GM12878 (cell line): ENCODE measurements at regions not wholly inside any gene's neighbourhood (a gene's known extent, or its start where the extent isn't known, plus 50 kb on each side); places are given as distances from the start of the nearest gene placed in this dataset.

Source experiments
- ATAC-seq: fragments of 200-7000 bp; cut with Tn5 transposase; 3 replicates; pipeline ENCODE4 v1.9.1; 2020; ENCODE audit warnings: mild to moderate bottlenecking, moderate library complexity
- BruUV-seq: library from RNA; stranded (reverse); fragments of 400-500 nt; replicated peaks from 2 replicates; lab custom pipeline; 2021; lab: Mats Ljungman, UMichigan
- CTCF ChIA-PET: fragments of 300-600 bp; sonication (Branson Sonifier 250); formaldehyde crosslinking; extraction: SDS; loops from one replicate; lab custom pipeline; 2021; ENCODE audit warnings: inconsistent platforms; lab: Yijun Ruan, JAX
- POLR2A ChIA-PET: fragments of 350-600 bp; formaldehyde crosslinking; extraction: SDS; loops from one replicate; lab custom pipeline; 2021; ENCODE audit warnings: inconsistent platforms; lab: Charles Lee
- RAD21 ChIA-PET: fragments of 300-600 bp; sonication (Branson Sonifier 250); formaldehyde crosslinking; loops from one replicate; lab custom pipeline; 2023; ENCODE audit warnings: antibody characterized with exemption; ENCODE audit not compliant: unreplicated experiment; lab: Charles Lee
- SMC1A ChIA-PET: fragments of 300-600 bp; sonication (Branson Sonifier 250); formaldehyde crosslinking; loops from one replicate; lab custom pipeline; 2023; ENCODE audit not compliant: unreplicated experiment, uncharacterized antibody; lab: Charles Lee
- DNase-seq: peaks from one replicate; pipeline ENCODE4 v3.0.0-alpha.2; 2011; ENCODE audit warnings: low read depth, low spot score
- FAIRE-seq: peaks from 3 replicates; lab custom pipeline; 2011; peaks lifted over from hg19 to GRCh38; lab: Jason Lieb, UNC
- H2AFZ ChIP-seq: 2 replicates; pipeline ENCODE4 v1.6.0; 2011; ENCODE audit warnings: low read depth, low read length, control low read depth; ENCODE audit not compliant: control insufficient read depth
- H3K27ac ChIP-seq: 2 replicates; pipeline ENCODE4 v1.5.1; 2011; ENCODE audit warnings: control low read depth; ENCODE audit not compliant: control insufficient read depth, insufficient read depth
- H3K27me3 ChIP-seq, 2 experiments: replicated peaks in 1 of 2; 2 replicates each; pipeline versions ENCODE4 v1.6.0 to v1.6.1; 2011; ENCODE audit warnings: low read length in 1 of 2; ENCODE audit not compliant: control insufficient read depth in 2 of 2, insufficient read depth in 2 of 2
- H3K36me3 ChIP-seq, 2 experiments: 2 replicates each; pipeline ENCODE4 v1.5.1; 2011; ENCODE audit warnings: low read length in 1 of 2; ENCODE audit not compliant: control insufficient read depth in 2 of 2, insufficient read depth in 2 of 2
- H3K4me1 ChIP-seq: 2 replicates; pipeline ENCODE4 v1.6.1; 2011; ENCODE audit warnings: mild to moderate bottlenecking, low read length, moderate library complexity, mixed read lengths; ENCODE audit not compliant: control insufficient read depth, insufficient read depth
- H3K4me2 ChIP-seq: 2 replicates; pipeline ENCODE4 v1.6.0; 2011; ENCODE audit warnings: control low read depth; ENCODE audit not compliant: control insufficient read depth, insufficient read depth
- H3K4me3 ChIP-seq: fragments of 200-600 bp; sonication (generic); 2 replicates; pipeline ENCODE4 v1.5.1; 2016
- H3K79me2 ChIP-seq: 2 replicates; pipeline ENCODE4 v1.6.0; 2011; ENCODE audit warnings: low read length; ENCODE audit not compliant: control insufficient read depth, insufficient read depth
- H3K9ac ChIP-seq: 2 replicates; pipeline ENCODE4 v1.8.0; 2011; ENCODE audit warnings: low read length, control low read depth, mixed read lengths; ENCODE audit not compliant: control insufficient read depth, insufficient read depth
- H3K9me3 ChIP-seq: replicated peaks from 3 replicates; pipeline ENCODE4 v1.5.1; 2011; ENCODE audit warnings: mild to moderate bottlenecking, low read length; ENCODE audit not compliant: control insufficient read depth, insufficient read depth
- H4K20me1 ChIP-seq: 2 replicates; pipeline ENCODE4 v1.6.0; 2011; ENCODE audit not compliant: control insufficient read depth, insufficient read depth
- CEBPZ ChIP-seq: fragments of 150-350 bp; IDR thresholded peaks from 2 replicates; pipeline ENCODE4 v1.6.1; 2016; ENCODE audit warnings: low read depth, low read length
- CREB1 ChIP-seq: IDR thresholded peaks from 2 replicates; pipeline ENCODE4 v1.6.1; 2012; ENCODE audit warnings: low read depth, mild to moderate bottlenecking, inconsistent platforms
- ELK1 ChIP-seq: IDR thresholded peaks from 2 replicates; pipeline ENCODE4 v1.6.1; 2012; ENCODE audit warnings: low read depth, low read length, improper control_type of control experiment
- HDAC2 ChIP-seq: fragments of 200-600 bp; sonication (generic); IDR thresholded peaks from 2 replicates; pipeline ENCODE4 v1.6.1; 2017
- IKZF2 ChIP-seq, 2 experiments: fragments of 450-650 bp; IDR thresholded peaks; 2 replicates each; pipeline ENCODE4 v1.6.1; 2017; ENCODE audit warnings: mild to moderate bottlenecking in 2 of 2, moderate library complexity in 2 of 2
- MTA2 ChIP-seq: fragments of 450-650 bp; IDR thresholded peaks from 2 replicates; pipeline ENCODE4 v1.6.1; 2016; ENCODE audit warnings: low read depth, mild to moderate bottlenecking, moderate library complexity
- PKNOX1 ChIP-seq: fragments of 450-650 bp; IDR thresholded peaks from 2 replicates; pipeline ENCODE4 v1.6.1; 2016; ENCODE audit warnings: mild to moderate bottlenecking
- RAD21 ChIP-seq: IDR thresholded peaks from 2 replicates; pipeline ENCODE4 v1.6.1; 2011; ENCODE audit warnings: mild to moderate bottlenecking, low read depth, low read length, moderate library complexity; ENCODE audit not compliant: insufficient read depth
- TBL1XR1 ChIP-seq: IDR thresholded peaks from 2 replicates; pipeline ENCODE4 v1.6.1; 2012; ENCODE audit warnings: low read depth, low read length, improper control_type of control experiment
- ZNF687 ChIP-seq: fragments of 450-650 bp; IDR thresholded peaks from 2 replicates; pipeline ENCODE4 v1.6.1; 2017; ENCODE audit warnings: mild to moderate bottlenecking, moderate library complexity
- WGBS: methylation state at CpG from one replicate; pipeline ENCODE4 v1.1.6; 2016; ENCODE audit warnings: low lambda C conversion rate; ENCODE audit not compliant: insufficient replicate concordance, insufficient coverage; ENCODE audit errors: missing lambda C conversion rate; 5-methylcytosine and 5-hydroxymethylcytosine counted together
- in situ Hi-C: fragments of 300-500 bp; cut with MboI; formaldehyde crosslinking; loops from 9 replicates; pipeline ENCODE4 v1.14.3; 2018; ENCODE audit warnings: mixed read lengths
- intact Hi-C: fragments of 100-400 bp; cut with micrococcal nuclease; formaldehyde crosslinking; loops from one replicate; pipeline ENCODE4 v1.14.2; 2022; ENCODE audit not compliant: unreplicated experiment

DNA sequence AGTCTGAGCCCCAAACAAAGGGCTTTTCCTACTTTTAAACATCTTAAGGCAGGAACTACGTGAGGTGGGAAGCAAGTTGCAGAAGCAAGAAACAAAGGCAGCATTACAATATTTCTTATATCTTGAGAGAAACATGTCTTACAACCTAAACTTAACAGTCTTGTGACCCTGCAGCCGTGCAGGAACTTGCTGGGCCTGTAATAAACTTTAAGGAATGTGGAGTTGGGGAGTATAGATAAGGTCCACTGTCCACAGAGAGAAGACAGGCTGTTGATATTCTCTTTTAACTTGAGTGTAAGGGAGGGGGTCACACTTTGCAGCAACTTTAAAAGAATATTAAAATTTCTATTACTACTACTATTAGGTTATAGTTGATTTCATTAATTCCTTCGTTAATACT, 214.6 kb upstream of the HTR2A start (continued):
- TF ChIP-seq CEBPZ, result no peak
- TF ChIP-seq TBL1XR1, result no peak
- no peak for TF ChIP-seq HDAC2
- no peak for TF ChIP-seq CREB1
- TF ChIP-seq PKNOX1, result no peak
- TF ChIP-seq RAD21, result no peak

GRCh38 chr13:47110833-47111240, 214.0 kb upstream of the HTR2A start:
- no peak for FAIRE-seq

More at GRCh38 chr13:47110833-47111240, 214.0 kb upstream of the HTR2A start:
- ATAC-seq (no peak), DNase-seq (no peak)
- no peak overlapping the region for H2AFZ ChIP-seq
- TF ChIP-seq ZNF687 (no peak), ELK1 (no peak), MTA2 (no peak), IKZF2 (IDR thresholded peaks at IDR 0.05) (no peak)
- no peaks in the 10 kb centered on the region for H3K27me3 ChIP-seq
- ChIA-PET RAD21 (no interaction called here), SMC1A (no interaction called here), POLR2A (no interaction called here), CTCF (no interaction called here)
- H3K36me3 ChIP-seq, result no peaks in the 10 kb centered on the region
- H3K4me1 ChIP-seq, result no peaks in the 10 kb centered on the region
- no peak overlapping the region for H3K9ac ChIP-seq
- no peak overlapping the region for H3K27ac ChIP-seq
- intact Hi-C loops (no loop called here), in situ Hi-C loops (no loop called here)
- BruUV-seq, result no TSS peak
- no peaks in the 10 kb centered on the region; the same call in 2 of the 3 replicates for H3K9me3 ChIP-seq
- no peaks in the 10 kb centered on the region for H4K20me1 ChIP-seq
- no peaks in the 10 kb centered on the region for H3K79me2 ChIP-seq
- no peak overlapping the region for H3K4me2 ChIP-seq
- WGBS, result 84% methylated on average over 12 of the region's 12 CpGs
- no peak overlapping the region for H3K4me3 ChIP-seq
